AG09319 (cell line): ENCODE measurements at regions not wholly inside any gene's neighbourhood (a gene's known extent, or its start where the extent isn't known, plus 50 kb on each side); places are given as distances from the start of the nearest gene placed in this dataset.

Source experiments
- DNase-seq: peaks from one replicate; pipeline ENCODE4 v3.0.0-alpha.2; 2010; ENCODE audit warnings: low read depth; ENCODE audit errors: extremely low read depth
- TF ChIP-seq, protein P1 (sequence below): IDR thresholded peaks from 2 replicates; pipeline ENCODE4 v1.5.1; 2011; ENCODE audit warnings: low read depth, mild to moderate bottlenecking, inconsistent platforms, low read length, moderate library complexity

DNA sequence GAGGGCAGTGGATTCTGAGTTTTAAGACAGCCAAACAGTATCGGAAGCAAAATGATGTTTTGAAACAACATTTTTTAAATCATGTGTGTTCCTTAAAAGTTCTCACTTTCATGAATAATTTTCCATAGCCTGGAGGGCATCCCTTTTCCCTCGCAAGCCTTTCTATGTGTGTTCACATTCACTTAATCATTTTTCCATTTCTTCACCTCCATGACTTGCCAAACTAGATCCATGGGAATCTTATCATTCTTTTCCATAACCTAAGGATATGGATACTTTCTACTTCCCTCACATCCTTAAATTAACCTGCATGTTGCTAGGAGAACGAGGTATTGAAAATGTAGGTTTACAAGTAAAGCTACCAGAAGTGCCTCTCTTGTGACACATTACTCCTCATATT lies 94.2 kb upstream of the NPVF start:
- DNase-seq: no peak
- TF ChIP-seq, protein P1, sequence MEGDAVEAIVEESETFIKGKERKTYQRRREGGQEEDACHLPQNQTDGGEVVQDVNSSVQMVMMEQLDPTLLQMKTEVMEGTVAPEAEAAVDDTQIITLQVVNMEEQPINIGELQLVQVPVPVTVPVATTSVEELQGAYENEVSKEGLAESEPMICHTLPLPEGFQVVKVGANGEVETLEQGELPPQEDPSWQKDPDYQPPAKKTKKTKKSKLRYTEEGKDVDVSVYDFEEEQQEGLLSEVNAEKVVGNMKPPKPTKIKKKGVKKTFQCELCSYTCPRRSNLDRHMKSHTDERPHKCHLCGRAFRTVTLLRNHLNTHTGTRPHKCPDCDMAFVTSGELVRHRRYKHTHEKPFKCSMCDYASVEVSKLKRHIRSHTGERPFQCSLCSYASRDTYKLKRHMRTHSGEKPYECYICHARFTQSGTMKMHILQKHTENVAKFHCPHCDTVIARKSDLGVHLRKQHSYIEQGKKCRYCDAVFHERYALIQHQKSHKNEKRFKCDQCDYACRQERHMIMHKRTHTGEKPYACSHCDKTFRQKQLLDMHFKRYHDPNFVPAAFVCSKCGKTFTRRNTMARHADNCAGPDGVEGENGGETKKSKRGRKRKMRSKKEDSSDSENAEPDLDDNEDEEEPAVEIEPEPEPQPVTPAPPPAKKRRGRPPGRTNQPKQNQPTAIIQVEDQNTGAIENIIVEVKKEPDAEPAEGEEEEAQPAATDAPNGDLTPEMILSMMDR: no peak

DNA sequence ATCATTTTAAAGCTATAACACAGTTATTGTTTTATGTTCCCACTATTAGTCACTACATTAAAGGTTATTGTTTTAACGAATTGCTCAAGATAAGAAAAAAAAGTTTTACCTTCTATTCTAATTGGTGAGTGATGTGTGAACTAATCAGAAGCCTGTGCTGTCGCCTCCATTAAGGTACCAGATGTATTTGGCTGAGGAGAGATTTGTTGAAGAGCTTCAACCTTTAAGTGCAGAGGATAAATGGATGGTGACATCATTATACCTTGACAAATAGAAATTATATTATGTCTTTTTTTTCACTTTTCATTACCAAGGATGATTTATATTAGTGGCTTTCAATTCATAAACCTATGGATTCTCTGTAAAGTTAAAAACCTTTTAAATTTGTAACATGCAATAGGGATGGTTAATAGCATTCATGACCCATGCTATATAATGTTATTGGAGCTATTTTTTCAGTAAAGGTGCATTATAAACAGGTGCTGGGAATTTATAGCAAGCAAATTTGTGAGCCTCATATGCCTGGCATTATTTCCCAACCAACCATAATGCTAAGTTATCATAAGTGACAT lies 97.0 kb upstream of the NPVF start:
- TF ChIP-seq, protein P1: no peak

DNA sequence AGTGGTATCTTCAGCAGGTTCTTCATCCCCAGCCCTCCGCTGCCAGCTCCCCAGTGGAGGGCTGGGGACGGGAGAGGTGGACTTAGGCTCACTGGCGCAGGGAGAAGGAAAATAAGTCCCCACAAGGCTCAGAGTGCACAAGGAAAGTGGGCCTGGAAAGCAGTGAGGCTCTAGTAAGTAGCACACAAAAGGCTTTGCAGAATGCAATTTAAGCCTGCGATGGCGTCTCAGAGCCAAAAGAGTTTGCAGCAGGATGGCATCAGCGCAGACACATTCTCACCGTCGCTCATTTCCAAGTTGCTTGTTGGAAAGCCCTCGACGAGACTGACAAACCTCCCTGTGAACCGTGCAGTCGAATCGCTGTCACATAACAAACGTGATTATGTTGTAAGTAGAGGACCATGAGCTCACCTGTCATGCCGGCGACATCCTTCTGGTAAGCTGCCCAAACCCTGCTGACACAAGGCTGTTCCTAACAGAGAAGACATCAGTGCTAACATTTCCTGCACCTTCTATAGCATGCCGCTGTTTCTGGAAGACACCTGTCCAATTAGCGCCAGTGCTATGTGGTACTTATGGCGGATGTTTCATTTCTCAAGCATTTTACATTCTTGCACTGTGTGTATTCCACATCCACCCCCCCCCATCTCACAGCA lies 98.3 kb upstream of the NPVF start:
- TF ChIP-seq, protein P1: no peak
- DNase-seq: no peak

More for the DNA sequence above, 97.0 kb upstream of the NPVF start:
- no peak for DNase-seq

DNA sequence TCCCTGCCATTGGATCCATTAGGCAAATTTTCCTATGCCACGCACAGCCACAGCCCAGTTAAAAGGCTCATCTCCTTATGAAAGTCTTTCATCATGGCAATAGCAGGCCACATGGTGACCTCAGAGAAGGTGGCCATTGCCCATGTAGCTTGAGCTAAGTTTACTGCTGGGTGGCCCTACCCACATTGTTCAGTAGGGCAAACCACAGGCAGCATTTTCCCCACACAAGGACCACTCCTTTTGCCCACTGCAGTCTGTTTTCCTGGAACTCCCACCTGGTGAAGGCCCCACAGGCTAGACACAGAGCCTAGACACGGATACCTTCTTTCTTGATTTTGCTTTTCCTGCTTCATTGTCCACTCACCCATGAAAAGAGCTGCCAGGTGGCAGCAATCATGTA lies 101.5 kb upstream of the NPVF start:
- TF ChIP-seq, protein P1: no peak
- DNase-seq: no peak

DNA sequence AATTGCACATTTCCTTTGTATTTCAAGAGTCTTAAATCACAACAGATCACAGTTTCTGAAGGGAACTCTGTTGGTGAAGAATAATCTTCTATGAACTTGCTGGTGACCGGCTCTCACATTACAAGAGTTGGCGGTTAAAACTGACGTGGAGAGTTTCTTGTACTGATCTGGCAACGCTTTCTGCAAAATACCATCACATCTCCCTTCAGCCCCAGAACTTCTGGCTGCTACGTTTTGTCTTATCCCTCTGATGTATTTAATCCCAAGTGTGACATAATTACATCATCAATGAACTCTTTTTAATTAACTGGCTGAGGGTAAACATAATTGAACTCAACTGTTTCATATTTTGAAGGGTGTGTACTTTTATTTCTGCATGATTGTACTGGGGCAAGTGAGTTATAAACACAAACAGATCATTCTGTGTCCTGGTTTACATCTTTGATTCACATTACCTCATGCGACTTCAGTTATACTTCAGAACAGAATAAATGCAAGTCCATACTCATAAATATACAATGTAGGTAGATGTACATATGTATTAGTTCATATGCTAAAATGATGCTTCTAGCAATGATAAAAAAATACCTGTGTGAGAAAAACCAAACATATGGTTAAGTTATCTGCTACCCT lies 105.1 kb upstream of the NPVF start:
- DNase-seq: no peak
- TF ChIP-seq, protein P1: no peak

DNA sequence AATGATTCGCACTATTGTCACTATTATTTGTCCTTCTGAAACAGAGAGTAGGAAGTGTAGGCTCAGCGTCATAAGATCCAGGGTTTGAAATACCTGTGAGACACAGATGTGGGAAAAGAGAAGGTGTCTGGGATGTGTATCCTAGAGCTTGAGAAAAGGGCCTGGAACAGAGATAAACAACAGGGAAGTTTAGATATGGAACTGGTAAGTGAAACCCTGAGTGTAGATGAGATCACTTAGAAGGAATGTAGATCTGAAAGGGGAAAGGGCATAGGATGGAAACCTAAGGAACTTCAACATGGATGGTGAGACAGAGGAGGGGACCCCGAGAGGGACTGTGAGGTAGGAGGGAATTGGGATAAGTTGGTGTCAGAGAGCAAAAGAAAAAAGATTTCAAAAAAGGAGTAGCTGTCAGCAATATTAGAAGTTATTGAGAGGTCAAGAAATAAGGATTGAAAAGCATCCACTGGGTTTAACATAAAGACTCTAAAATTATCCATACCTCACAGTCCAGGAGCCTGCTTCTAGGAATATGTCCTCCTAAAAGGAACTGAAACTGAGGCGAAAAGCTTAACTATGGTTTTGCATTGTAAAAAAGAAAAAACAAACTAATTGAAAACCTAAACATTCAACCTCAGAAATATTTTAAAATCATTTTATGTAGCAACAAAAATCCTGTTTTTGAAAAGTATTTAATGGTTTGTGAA lies 119.2 kb upstream of the NPVF start:
- TF ChIP-seq, protein P1: no peak
- DNase-seq: no peak

DNA sequence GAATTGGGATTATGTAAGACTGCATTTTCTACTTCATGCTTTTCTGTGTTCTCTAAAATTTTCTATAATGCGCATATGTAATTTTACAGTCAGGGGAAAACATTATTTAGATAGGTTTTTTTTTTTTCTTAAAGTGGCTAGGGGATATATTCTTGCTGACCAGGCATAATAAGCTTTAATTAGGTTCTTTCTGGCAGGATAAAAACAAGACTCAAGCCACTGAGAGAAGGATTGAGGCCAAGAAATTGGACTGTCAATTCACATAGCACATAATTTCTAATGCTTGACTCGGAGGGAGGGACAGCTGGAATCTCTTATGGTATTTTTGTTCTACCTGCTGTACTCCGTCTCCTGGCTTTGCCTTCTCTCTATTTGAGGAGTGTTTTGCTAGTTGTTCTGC lies 119.8 kb upstream of the NPVF start:
- TF ChIP-seq, protein P1: no peak

More for the DNA sequence above, 119.8 kb upstream of the NPVF start:
- DNase-seq: no peak
